ENCODE measurements at regions not wholly inside any gene's neighbourhood (a gene's known extent, or its start where the extent isn't known, plus 50 kb on each side); places are given as distances from the start of the nearest gene placed in this dataset.

GRCh38 chr9:22210262-22210661 is 201.2 kb upstream of the CDKN2B start:
- CTCF ChIA-PET: no interaction called here
- Histone ChIP-seq H3K27me3 (ENCODE audit: insufficient read depth, low read length) (no peaks in the 10 kb centered on the region), H3K36me3 (ENCODE audit: control insufficient read depth in 1 of 2, insufficient read depth in 2 of 2, low read length in 2 of 2) (no peaks in the 10 kb centered on the region), H3K4me1 (ENCODE audit: control insufficient read depth in 1 of 2, insufficient read depth in 2 of 2, low read length in 2 of 2) (peaks cover 56 to 61% of the 10 kb centered on the region in 2 experiments), H3K79me2 (ENCODE audit: insufficient read depth, low read length) (no peaks in the 10 kb centered on the region), H3K27ac (ENCODE audit: low read depth, low read length) (no peak overlapping the region), H2AFZ (ENCODE audit: low read depth, low read length, poor library complexity, severe bottlenecking) (peak overlapping the region; percentile 6), H3K4me3 (replicated peaks in 1 of 2; ENCODE audit: low read depth in 1 of 2, low read length in 2 of 2) (no peak overlapping the region), H4K20me1 (ENCODE audit: insufficient read depth) (no peaks in the 10 kb centered on the region), H3K9me2 (ENCODE audit: insufficient read depth) (no peaks in the 10 kb centered on the region), H3K4me2 (ENCODE audit: low read length) (peak overlapping the region; percentile 61), H3K9ac (ENCODE audit: low read length) (no peak overlapping the region), H3K9me3 (ENCODE audit: control insufficient read depth in 1 of 2, insufficient read depth in 1 of 2, low read depth in 1 of 2, low read length in 2 of 2) (no peaks in the 10 kb centered on the region)
- no peak for DNase-seq (ENCODE audit: low read depth, low spot score)
- POLR2A ChIA-PET: no interaction called here
- RAD21 ChIA-PET (ENCODE audit: low non-redundant PET in 1 of 2, low total read pairs in 2 of 2, uncharacterized antibody in 2 of 2, unreplicated experiment in 2 of 2): no interaction called here
- peak; percentile 41; the same call in 1 of the 2 replicates for ATAC-seq
- BruUV-seq (replicated peaks): no TSS peak
- TF ChIP-seq CEBPB (IDR thresholded peaks at IDR 0.05; ENCODE audit: low read depth): peak; percentile 47; the same call in 1 of the 2 replicates
- TF ChIP-seq CBX3 (IDR thresholded peaks at IDR 0.05; ENCODE audit: low read depth): peak; percentile 73; the same call in 1 of the 2 replicates
- TF ChIP-seq SIN3A (IDR thresholded peaks at IDR 0.05; ENCODE audit: low read depth): no peak
- TF ChIP-seq YY1 (IDR thresholded peaks at IDR 0.05; ENCODE audit: extremely low read depth, insufficient replicate concordance, low read depth, low read length): no peak
- TF ChIP-seq JUND (IDR thresholded peaks at IDR 0.05): peak; percentile 77
- peak; percentile 72 for TF ChIP-seq FOSL1 (IDR thresholded peaks at IDR 0.05; ENCODE audit: low read depth)
- peak; percentile 62; the same call in 1 of the 2 replicates for TF ChIP-seq SRF (IDR thresholded peaks at IDR 0.05; ENCODE audit: low read depth)
- peak; percentile 51; the same call in 1 of the 2 replicates for TF ChIP-seq SP1 (IDR thresholded peaks at IDR 0.05; ENCODE audit: low read depth)
- intact Hi-C loops (cut with micrococcal nuclease): loop anchor here (5.0 to 10.0 kb wide), 4 partner anchors 93 to 305 kb away; partner anchors contain the start of gene CDKN2B

- Histone ChIP-seq H3K9ac (ENCODE audit: low read length) (no peak overlapping the region), H3K36me3 (ENCODE audit: control insufficient read depth in 1 of 2, insufficient read depth in 2 of 2, low read length in 2 of 2) (no peaks in the 10 kb centered on the region), H3K9me2 (ENCODE audit: insufficient read depth) (no peaks in the 10 kb centered on the region), H2AFZ (ENCODE audit: low read depth, low read length, poor library complexity, severe bottlenecking) (peak overlapping the region; percentile 93), H3K27ac (ENCODE audit: low read depth, low read length) (peak overlapping the region; percentile 52), H4K20me1 (ENCODE audit: insufficient read depth) (no peaks in the 10 kb centered on the region), H3K79me2 (ENCODE audit: insufficient read depth, low read length) (no peaks in the 10 kb centered on the region), H3K27me3 (ENCODE audit: insufficient read depth, low read length) (no peaks in the 10 kb centered on the region), H3K9me3 (ENCODE audit: control insufficient read depth in 1 of 2, insufficient read depth in 1 of 2, low read depth in 1 of 2, low read length in 2 of 2) (no peaks in the 10 kb centered on the region), H3K4me2 (ENCODE audit: low read length) (peak overlapping the region; percentile 61), H3K4me3 (replicated peaks in 1 of 2; ENCODE audit: low read depth in 1 of 2, low read length in 2 of 2) (no peak overlapping the region), H3K4me1 (ENCODE audit: control insufficient read depth in 1 of 2, insufficient read depth in 2 of 2, low read length in 2 of 2) (peaks cover 56 to 61% of the 10 kb centered on the region in 2 experiments)
- no peak for DNase-seq (ENCODE audit: low read depth, low spot score)
- no peak for TF ChIP-seq REST (IDR thresholded peaks at IDR 0.05; ENCODE audit: low read depth)
- no peak for TF ChIP-seq EZH2 (IDR thresholded peaks at IDR 0.05)
- intact Hi-C loops (cut with micrococcal nuclease): loop anchor here (5.0 to 10.0 kb wide), 4 partner anchors 94 to 306 kb away; partner anchors contain the start of gene CDKN2B
- CTCF ChIA-PET: interaction anchor here (1.4 kb wide), 1 partner anchor 29 kb away, joined by 6 read pairs; no protein-coding TSS in a partner anchor
- no peak for ATAC-seq
- no TSS peak for BruUV-seq (replicated peaks)
- RAD21 ChIA-PET (ENCODE audit: low non-redundant PET in 1 of 2, low total read pairs in 2 of 2, uncharacterized antibody in 2 of 2, unreplicated experiment in 2 of 2): no interaction called here
- POLR2A ChIA-PET: interaction anchor here (1.8 kb wide), 1 partner anchor 8 kb away, joined by 5 read pairs; no protein-coding TSS in a partner anchor
Observed at GRCh38 chr9:22210936-22211335, 201.8 kb upstream of the CDKN2B start.
